Astrocyte of the spinal cord (primary cell): ENCODE measurements at regions not wholly inside any gene's neighbourhood (a gene's known extent, or its start where the extent isn't known, plus 50 kb on each side); places are given as distances from the start of the nearest gene placed in this dataset.

Experiments
- DNase-seq: peaks from one replicate; pipeline ENCODE4 v3.0.0; 2011; ENCODE audit warnings: low read depth, low spot score
- H3K4me3 ChIP-seq: 2 replicates; pipeline ENCODE4 v1.5.1; 2011; ENCODE audit warnings: low read depth, mild to moderate bottlenecking, low read length, moderate library complexity
- CTCF ChIP-seq: IDR thresholded peaks from 2 replicates; pipeline ENCODE4 v1.5.1; 2012; ENCODE audit warnings: low read depth, mild to moderate bottlenecking, low read length, inconsistent platforms
- in situ Hi-C: cut with HindIII; loops from 2 replicates; pipeline ENCODE4 v1.10.0; 2017; ENCODE audit warnings: low sequenced_read_pairs

GRCh38 chr14:55942826-55943225 lies 175.4 kb upstream of the PELI2 start:
- in situ Hi-C loops: no loop called here
- no peak for DNase-seq
- TF ChIP-seq CTCF: no peak
- no peak overlapping the region for H3K4me3 ChIP-seq

- DNase-seq: no peak
- in situ Hi-C loops: no loop called here
- H3K4me3 ChIP-seq: no peak overlapping the region
- no peak for TF ChIP-seq CTCF
These were observed 173.5 kb upstream of the PELI2 start for GRCh38 chr14:55944757-55945156.

GRCh38 chr14:55946231-55946630 lies 172.0 kb upstream of the PELI2 start:
- no peak for TF ChIP-seq CTCF
- DNase-seq: no peak
- no peak overlapping the region for H3K4me3 ChIP-seq
- in situ Hi-C loops: no loop called here

- no peak for TF ChIP-seq CTCF
- in situ Hi-C loops: no loop called here
- no peak for DNase-seq
- no peak overlapping the region for H3K4me3 ChIP-seq
These were observed 169.8 kb upstream of the PELI2 start for GRCh38 chr14:55948399-55948798.

GRCh38 chr14:55949708-55950107 lies 168.5 kb upstream of the PELI2 start:
- DNase-seq: no peak
- in situ Hi-C loops: no loop called here
- TF ChIP-seq CTCF: no peak
- no peak overlapping the region for H3K4me3 ChIP-seq

- in situ Hi-C loops: no loop called here
- DNase-seq: no peak
- no peak for TF ChIP-seq CTCF
- no peak overlapping the region for H3K4me3 ChIP-seq
These were observed 168.1 kb upstream of the PELI2 start for GRCh38 chr14:55950135-55950534.
